ENCODE measurements at regions not wholly inside any gene's neighbourhood (a gene's known extent, or its start where the extent isn't known, plus 50 kb on each side); places are given as distances from the start of the nearest gene placed in this dataset.

GRCh38 chr21:28636752-28637691 is 355.7 kb downstream of the LTN1 start:
- TF ChIP-seq CREB1 (IDR thresholded peaks at IDR 0.05) (no peak), CREB1 (CRISPR knock-in tag; IDR thresholded peaks at IDR 0.05) (no peak), NR3C1 (CRISPR knock-in tag; IDR thresholded peaks at IDR 0.05) (no peak), CTCF (IDR thresholded peaks at IDR 0.05 in 2 of 3, conservative IDR thresholded peaks at IDR 0.05 in 1 of 3; ENCODE audit: insufficient read depth in 2 of 3, low read depth in 1 of 3, low read length in 3 of 3) (no peak), ZNF398 (CRISPR knock-in tag; IDR thresholded peaks at IDR 0.05) (no peak)
